PC-9 (cell line): ENCODE measurements at regions not wholly inside any gene's neighbourhood (a gene's known extent, or its start where the extent isn't known, plus 50 kb on each side); places are given as distances from the start of the nearest gene placed in this dataset.

Experiments
- EZH2 ChIP-seq: fragments of 200-600 bp; sonication (generic); IDR thresholded peaks from 2 replicates; pipeline ENCODE4 v1.8.0; 2017; ENCODE audit warnings: antibody characterized with exemption, low read depth
- TF ChIP-seq, protein P1 (sequence below): fragments of 200-600 bp; sonication (generic); conservative IDR thresholded peaks from 2 replicates; pipeline ENCODE4 v1.6.1; 2017; ENCODE audit warnings: mixed run types, antibody characterized with exemption, mild to moderate bottlenecking, moderate library complexity

- TF ChIP-seq, protein P1, sequence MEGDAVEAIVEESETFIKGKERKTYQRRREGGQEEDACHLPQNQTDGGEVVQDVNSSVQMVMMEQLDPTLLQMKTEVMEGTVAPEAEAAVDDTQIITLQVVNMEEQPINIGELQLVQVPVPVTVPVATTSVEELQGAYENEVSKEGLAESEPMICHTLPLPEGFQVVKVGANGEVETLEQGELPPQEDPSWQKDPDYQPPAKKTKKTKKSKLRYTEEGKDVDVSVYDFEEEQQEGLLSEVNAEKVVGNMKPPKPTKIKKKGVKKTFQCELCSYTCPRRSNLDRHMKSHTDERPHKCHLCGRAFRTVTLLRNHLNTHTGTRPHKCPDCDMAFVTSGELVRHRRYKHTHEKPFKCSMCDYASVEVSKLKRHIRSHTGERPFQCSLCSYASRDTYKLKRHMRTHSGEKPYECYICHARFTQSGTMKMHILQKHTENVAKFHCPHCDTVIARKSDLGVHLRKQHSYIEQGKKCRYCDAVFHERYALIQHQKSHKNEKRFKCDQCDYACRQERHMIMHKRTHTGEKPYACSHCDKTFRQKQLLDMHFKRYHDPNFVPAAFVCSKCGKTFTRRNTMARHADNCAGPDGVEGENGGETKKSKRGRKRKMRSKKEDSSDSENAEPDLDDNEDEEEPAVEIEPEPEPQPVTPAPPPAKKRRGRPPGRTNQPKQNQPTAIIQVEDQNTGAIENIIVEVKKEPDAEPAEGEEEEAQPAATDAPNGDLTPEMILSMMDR = no peak
- TF ChIP-seq EZH2 = no peak
These were observed 88.9 kb downstream of the MCFD2 start for GRCh38 chr2:46826569-46827245.
